ENCODE measurements at regions not wholly inside any gene's neighbourhood (a gene's known extent, or its start where the extent isn't known, plus 50 kb on each side); places are given as distances from the start of the nearest gene placed in this dataset.

GRCh38 chr3:152516216-152516615 is 247.5 kb downstream of the MBNL1 start:
- ATAC-seq = peak; percentile 60
- Mint-ChIP-seq H3K4me1 (peaks cover 61% of the 10 kb centered on the region), H3K9me3 (no peaks in the 10 kb centered on the region), H3K27me3 (no peaks in the 10 kb centered on the region), H3K27ac (peak overlapping the region; percentile 1), H3K36me3 (no peaks in the 10 kb centered on the region), H3K4me3 (no peak overlapping the region)

- Mint-ChIP-seq H3K27me3 (no peaks in the 10 kb centered on the region), H3K4me1 (peaks cover 60% of the 10 kb centered on the region), H3K36me3 (no peaks in the 10 kb centered on the region), H3K27ac (peak overlapping the region; percentile 58), H3K9me3 (no peaks in the 10 kb centered on the region), H3K4me3 (no peak overlapping the region)
- ATAC-seq = no peak
These were observed 248.8 kb downstream of the MBNL1 start for GRCh38 chr3:152517502-152517901.

- Mint-ChIP-seq H3K4me3 (no peak overlapping the region), H3K9me3 (no peaks in the 10 kb centered on the region), H3K4me1 (peaks cover 60% of the 10 kb centered on the region), H3K27me3 (no peaks in the 10 kb centered on the region), H3K27ac (peak overlapping the region; percentile 58), H3K36me3 (no peaks in the 10 kb centered on the region)
- ATAC-seq = no peak
These were observed 249.6 kb downstream of the MBNL1 start for GRCh38 chr3:152518346-152518745.

- no peaks in the 10 kb centered on the region for H3K9me3 Mint-ChIP-seq
- no peak overlapping the region for H3K27ac Mint-ChIP-seq
- H3K27me3 Mint-ChIP-seq = no peaks in the 10 kb centered on the region
- H3K36me3 Mint-ChIP-seq = no peaks in the 10 kb centered on the region
- H3K4me3 Mint-ChIP-seq = no peak overlapping the region
- peak; percentile 28 for ATAC-seq
- H3K4me1 Mint-ChIP-seq = peaks cover 50% of the 10 kb centered on the region
These were observed 250.6 kb downstream of the MBNL1 start for GRCh38 chr3:152519376-152519775.

GRCh38 chr3:152522036-152522435 is 253.3 kb downstream of the MBNL1 start:
- Mint-ChIP-seq H3K27ac (peak overlapping the region; percentile 51), H3K4me1 (peaks cover 31% of the 10 kb centered on the region), H3K36me3 (no peaks in the 10 kb centered on the region), H3K9me3 (no peaks in the 10 kb centered on the region), H3K4me3 (no peak overlapping the region), H3K27me3 (no peaks in the 10 kb centered on the region)
- no peak for ATAC-seq

GRCh38 chr3:152524198-152525140 is 255.7 kb downstream of the MBNL1 start:
- no peaks in the 10 kb centered on the region for H3K9me3 Mint-ChIP-seq
- H3K4me1 Mint-ChIP-seq = peaks cover 11% of the 10 kb centered on the region
- H3K4me3 Mint-ChIP-seq = no peak overlapping the region
- ATAC-seq = no peak
- no peaks in the 10 kb centered on the region for H3K36me3 Mint-ChIP-seq
- no peak overlapping the region for H3K27ac Mint-ChIP-seq
- H3K27me3 Mint-ChIP-seq = no peaks in the 10 kb centered on the region

GRCh38 chr3:152531717-152532116 is 263.0 kb downstream of the MBNL1 start:
- Mint-ChIP-seq H3K27me3 (peaks cover 6% of the 10 kb centered on the region), H3K9me3 (peaks cover 15% of the 10 kb centered on the region), H3K36me3 (peaks cover 13% of the 10 kb centered on the region), H3K4me1 (no peaks in the 10 kb centered on the region), H3K27ac (no peak overlapping the region), H3K4me3 (no peak overlapping the region)
- no peak for ATAC-seq

GRCh38 chr3:152538518-152538917 is 269.8 kb downstream of the MBNL1 start:
- H3K36me3 Mint-ChIP-seq = peaks cover 7% of the 10 kb centered on the region
- H3K9me3 Mint-ChIP-seq = peaks cover 11% of the 10 kb centered on the region
- no peaks in the 10 kb centered on the region for H3K4me1 Mint-ChIP-seq
- H3K27ac Mint-ChIP-seq = no peak overlapping the region
- H3K4me3 Mint-ChIP-seq = no peak overlapping the region
- H3K27me3 Mint-ChIP-seq = peaks cover 55% of the 10 kb centered on the region
- no peak for ATAC-seq

- H3K27me3 Mint-ChIP-seq = peaks cover 56% of the 10 kb centered on the region
- no peak for ATAC-seq
- H3K36me3 Mint-ChIP-seq = peaks cover 7% of the 10 kb centered on the region
- H3K4me1 Mint-ChIP-seq = no peaks in the 10 kb centered on the region
- no peak overlapping the region for H3K4me3 Mint-ChIP-seq
- no peak overlapping the region for H3K27ac Mint-ChIP-seq
- H3K9me3 Mint-ChIP-seq = peaks cover 13% of the 10 kb centered on the region
These were observed 270.5 kb downstream of the MBNL1 start for GRCh38 chr3:152539191-152539764.

- Mint-ChIP-seq H3K9me3 (peaks cover 14% of the 10 kb centered on the region), H3K27me3 (peaks cover 56% of the 10 kb centered on the region), H3K4me1 (no peaks in the 10 kb centered on the region), H3K27ac (no peak overlapping the region), H3K36me3 (peaks cover 7% of the 10 kb centered on the region), H3K4me3 (no peak overlapping the region)
- no peak for ATAC-seq
These were observed 271.4 kb downstream of the MBNL1 start for GRCh38 chr3:152540120-152540519.

- H3K27me3 Mint-ChIP-seq = peaks cover 15% of the 10 kb centered on the region
- no peaks in the 10 kb centered on the region for H3K36me3 Mint-ChIP-seq
- H3K4me1 Mint-ChIP-seq = no peaks in the 10 kb centered on the region
- H3K4me3 Mint-ChIP-seq = no peak overlapping the region
- H3K27ac Mint-ChIP-seq = no peak overlapping the region
- ATAC-seq = no peak
- H3K9me3 Mint-ChIP-seq = peaks cover 3% of the 10 kb centered on the region
These were observed 278.4 kb downstream of the MBNL1 start for GRCh38 chr3:152547153-152547552.

GRCh38 chr3:152549263-152549662 is 280.5 kb downstream of the MBNL1 start:
- no peaks in the 10 kb centered on the region for H3K4me1 Mint-ChIP-seq
- H3K4me3 Mint-ChIP-seq = no peak overlapping the region
- no peaks in the 10 kb centered on the region for H3K36me3 Mint-ChIP-seq
- ATAC-seq = no peak
- no peak overlapping the region for H3K27ac Mint-ChIP-seq
- H3K27me3 Mint-ChIP-seq = peaks cover 10% of the 10 kb centered on the region
- H3K9me3 Mint-ChIP-seq = peaks cover under 1% of the 10 kb centered on the region

GRCh38 chr3:152550284-152550683 is 281.6 kb downstream of the MBNL1 start:
- H3K4me3 Mint-ChIP-seq = no peak overlapping the region

GRCh38 chr3:152554980-152555379 is 280.0 kb upstream of the P2RY1 start:
- Mint-ChIP-seq H3K27me3 (peaks cover 10% of the 10 kb centered on the region), H3K36me3 (no peaks in the 10 kb centered on the region), H3K4me3 (no peak overlapping the region), H3K9me3 (no peaks in the 10 kb centered on the region), H3K27ac (no peak overlapping the region), H3K4me1 (peaks cover 8% of the 10 kb centered on the region)
- no peak for ATAC-seq

More at GRCh38 chr3:152550284-152550683, 281.6 kb downstream of the MBNL1 start:
- H3K36me3 Mint-ChIP-seq = no peaks in the 10 kb centered on the region
- no peak for ATAC-seq
- no peak overlapping the region for H3K27ac Mint-ChIP-seq
- H3K4me1 Mint-ChIP-seq = no peaks in the 10 kb centered on the region
- no peaks in the 10 kb centered on the region for H3K9me3 Mint-ChIP-seq
- H3K27me3 Mint-ChIP-seq = peaks cover 10% of the 10 kb centered on the region

GRCh38 chr3:152555666-152556291 is 279.2 kb upstream of the P2RY1 start:
- Mint-ChIP-seq H3K4me1 (peaks cover 8% of the 10 kb centered on the region), H3K36me3 (no peaks in the 10 kb centered on the region), H3K4me3 (no peak overlapping the region), H3K9me3 (no peaks in the 10 kb centered on the region), H3K27me3 (peaks cover 10% of the 10 kb centered on the region), H3K27ac (no peak overlapping the region)
- ATAC-seq = no peak
